Neuron (in vitro differentiated cells): ENCODE measurements at regions not wholly inside any gene's neighbourhood (a gene's known extent, or its start where the extent isn't known, plus 50 kb on each side); places are given as distances from the start of the nearest gene placed in this dataset.
"Not testable (repeated sequence)": the region's sequence is repeated elsewhere in the genome, so short reads cannot be mapped to it uniquely, and the experiment has no call there.

Experiments used
- H2AFZ ChIP-seq: one replicate; pipeline ENCODE4 v1.6.1; 2013; ENCODE audit warnings: low read depth, mild to moderate bottlenecking, inconsistent platforms, low read length, moderate library complexity
- H3K27me3 ChIP-seq: one replicate; pipeline ENCODE4 v1.6.1; 2013; ENCODE audit warnings: low read length; ENCODE audit not compliant: insufficient read depth
- H3K36me3 ChIP-seq: one replicate; pipeline ENCODE4 v1.6.1; 2013; ENCODE audit warnings: low read length; ENCODE audit not compliant: insufficient read depth
- H3K4me1 ChIP-seq: one replicate; pipeline ENCODE4 v1.6.1; 2013; ENCODE audit warnings: low read length; ENCODE audit not compliant: insufficient read depth
- H3K4me3 ChIP-seq: 2 replicates; pipeline ENCODE4 v1.5.1; 2013; ENCODE audit warnings: mild to moderate bottlenecking, low read length, moderate library complexity
- H3K9me3 ChIP-seq: one replicate; pipeline ENCODE4 v1.6.1; 2013; ENCODE audit warnings: low read length

- H3K4me3 ChIP-seq: no peak overlapping the region
- H2AFZ ChIP-seq: no peak overlapping the region
- no peaks in the 10 kb centered on the region for H3K9me3 ChIP-seq
- H3K27me3 ChIP-seq: no peaks in the 10 kb centered on the region
- H3K4me1 ChIP-seq: no peaks in the 10 kb centered on the region
- H3K36me3 ChIP-seq: no peaks in the 10 kb centered on the region
Measured at GRCh38 chr7:43058271-43059066, 54.0 kb upstream of the HECW1 start.

GRCh38 chr7:43059067-43059600 lies 53.3 kb upstream of the HECW1 start:
- H3K27me3 ChIP-seq, H3K4me3 ChIP-seq, H2AFZ ChIP-seq, H3K4me1 ChIP-seq, H3K36me3 ChIP-seq, H3K9me3 ChIP-seq: not testable (repeated sequence)
